ENCODE measurements at regions not wholly inside any gene's neighbourhood (a gene's known extent, or its start where the extent isn't known, plus 50 kb on each side); places are given as distances from the start of the nearest gene placed in this dataset.

GRCh38 chr2:236944561-236944960, 141.1 kb upstream of the COPS8 start:
- no peaks in the 10 kb centered on the region for H3K27me3 ChIP-seq (ENCODE audit: control insufficient read depth, insufficient read depth, low read length)
- no peak overlapping the region for H3K4me3 ChIP-seq (ENCODE audit: low read depth, low read length)
- no peak for TF ChIP-seq CTCF (IDR thresholded peaks at IDR 0.05; ENCODE audit: insufficient read depth, low read length, poor library complexity, severe bottlenecking)
- H3K36me3 ChIP-seq (ENCODE audit: control insufficient read depth, insufficient read depth, low read length): no peaks in the 10 kb centered on the region
- DNase-seq (ENCODE audit: low read depth): no peak

- no peaks in the 10 kb centered on the region for H3K36me3 ChIP-seq (ENCODE audit: control insufficient read depth, insufficient read depth, low read length)
- DNase-seq (ENCODE audit: low read depth): no peak
- H3K27me3 ChIP-seq (ENCODE audit: control insufficient read depth, insufficient read depth, low read length): no peaks in the 10 kb centered on the region
- H3K4me3 ChIP-seq (ENCODE audit: low read depth, low read length): no peak overlapping the region
- TF ChIP-seq CTCF (IDR thresholded peaks at IDR 0.05; ENCODE audit: insufficient read depth, low read length, poor library complexity, severe bottlenecking): no peak
Measured at GRCh38 chr2:236945431-236946016, 140.2 kb upstream of the COPS8 start.

GRCh38 chr2:236946871-236947270, 138.8 kb upstream of the COPS8 start:
- TF ChIP-seq CTCF (IDR thresholded peaks at IDR 0.05; ENCODE audit: insufficient read depth, low read length, poor library complexity, severe bottlenecking): no peak
- Histone ChIP-seq H3K4me3 (ENCODE audit: low read depth, low read length) (no peak overlapping the region), H3K36me3 (ENCODE audit: control insufficient read depth, insufficient read depth, low read length) (no peaks in the 10 kb centered on the region), H3K27me3 (ENCODE audit: control insufficient read depth, insufficient read depth, low read length) (no peaks in the 10 kb centered on the region)
- no peak for DNase-seq (ENCODE audit: low read depth)

- no peak for TF ChIP-seq CTCF (IDR thresholded peaks at IDR 0.05; ENCODE audit: insufficient read depth, low read length, poor library complexity, severe bottlenecking)
- no peaks in the 10 kb centered on the region for H3K27me3 ChIP-seq (ENCODE audit: control insufficient read depth, insufficient read depth, low read length)
- no peak overlapping the region for H3K4me3 ChIP-seq (ENCODE audit: low read depth, low read length)
- no peaks in the 10 kb centered on the region for H3K36me3 ChIP-seq (ENCODE audit: control insufficient read depth, insufficient read depth, low read length)
- no peak for DNase-seq (ENCODE audit: low read depth)
Measured at GRCh38 chr2:236947294-236947693, 138.4 kb upstream of the COPS8 start.

- DNase-seq (ENCODE audit: low read depth): no peak
- no peaks in the 10 kb centered on the region for H3K36me3 ChIP-seq (ENCODE audit: control insufficient read depth, insufficient read depth, low read length)
- H3K27me3 ChIP-seq (ENCODE audit: control insufficient read depth, insufficient read depth, low read length): no peaks in the 10 kb centered on the region
- no peak for TF ChIP-seq CTCF (IDR thresholded peaks at IDR 0.05; ENCODE audit: insufficient read depth, low read length, poor library complexity, severe bottlenecking)
- no peak overlapping the region for H3K4me3 ChIP-seq (ENCODE audit: low read depth, low read length)
Measured at GRCh38 chr2:236947896-236948295, 137.8 kb upstream of the COPS8 start.
